Endothelial cell (in vitro differentiated cells): ENCODE measurements at regions not wholly inside any gene's neighbourhood (a gene's known extent, or its start where the extent isn't known, plus 50 kb on each side); places are given as distances from the start of the nearest gene placed in this dataset.

Experiments used
- DNase-seq: peaks from one replicate; pipeline ENCODE4 v3.0.0; 2021; ENCODE audit warnings: low spot score
- H3K27ac Mint-ChIP-seq: one replicate; pipeline ENCODE4 v1.8.0; 2021; ENCODE audit warnings: mixed read lengths, inconsistent platforms; ENCODE audit not compliant: unreplicated experiment
- H3K27me3 Mint-ChIP-seq: one replicate; pipeline ENCODE4 v1.8.0; 2021; ENCODE audit warnings: mild to moderate bottlenecking, moderate library complexity, mixed read lengths, inconsistent platforms; ENCODE audit not compliant: unreplicated experiment
- H3K36me3 Mint-ChIP-seq: one replicate; pipeline ENCODE4 v1.8.0; 2021; ENCODE audit warnings: mild to moderate bottlenecking, low read depth, mixed read lengths, inconsistent platforms; ENCODE audit not compliant: unreplicated experiment
- H3K4me1 Mint-ChIP-seq: one replicate; pipeline ENCODE4 v1.8.0; 2021; ENCODE audit warnings: mild to moderate bottlenecking, mixed read lengths, inconsistent platforms; ENCODE audit not compliant: unreplicated experiment
- H3K4me3 Mint-ChIP-seq: one replicate; pipeline ENCODE4 v1.8.0; 2021; ENCODE audit warnings: mild to moderate bottlenecking, mixed read lengths, inconsistent platforms; ENCODE audit not compliant: unreplicated experiment
- H3K9me3 Mint-ChIP-seq: one replicate; pipeline ENCODE4 v1.8.0; 2021; ENCODE audit warnings: mixed read lengths, inconsistent platforms; ENCODE audit not compliant: unreplicated experiment
- TF ChIP-seq, protein P1 (sequence below): fragments of 200-600 bp; sonication (generic); IDR thresholded peaks from one replicate; pipeline ENCODE4 v1.5.0; 2021; ENCODE audit warnings: antibody characterized with exemption; ENCODE audit not compliant: unreplicated experiment

DNA sequence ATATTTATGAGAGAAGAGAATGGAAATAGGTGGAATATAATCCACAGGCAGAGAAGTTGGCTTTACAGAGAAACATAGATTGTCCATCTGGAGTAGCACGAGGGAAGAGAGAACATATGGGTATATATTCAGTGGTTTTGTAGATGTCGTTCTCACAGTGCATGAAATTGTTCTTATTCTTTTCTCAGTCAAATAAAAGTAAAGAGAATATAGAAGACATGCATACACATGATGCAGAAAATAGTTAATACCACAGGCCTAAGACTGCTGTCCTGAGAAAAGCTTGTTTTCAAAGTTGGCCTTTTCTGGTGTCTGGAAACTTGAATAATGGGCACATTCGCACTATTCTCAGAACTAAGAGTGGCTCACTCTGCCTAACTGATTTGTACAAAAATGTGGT, 378.1 kb downstream of the GABRG1 start:
- Mint-ChIP-seq H3K27me3 (peaks cover 2% of the 10 kb centered on the region), H3K4me3 (no peak overlapping the region), H3K4me1 (no peaks in the 10 kb centered on the region), H3K27ac (no peak overlapping the region), H3K9me3 (peaks cover 5% of the 10 kb centered on the region), H3K36me3 (no peaks in the 10 kb centered on the region)
- no peak for DNase-seq
- TF ChIP-seq, protein P1, sequence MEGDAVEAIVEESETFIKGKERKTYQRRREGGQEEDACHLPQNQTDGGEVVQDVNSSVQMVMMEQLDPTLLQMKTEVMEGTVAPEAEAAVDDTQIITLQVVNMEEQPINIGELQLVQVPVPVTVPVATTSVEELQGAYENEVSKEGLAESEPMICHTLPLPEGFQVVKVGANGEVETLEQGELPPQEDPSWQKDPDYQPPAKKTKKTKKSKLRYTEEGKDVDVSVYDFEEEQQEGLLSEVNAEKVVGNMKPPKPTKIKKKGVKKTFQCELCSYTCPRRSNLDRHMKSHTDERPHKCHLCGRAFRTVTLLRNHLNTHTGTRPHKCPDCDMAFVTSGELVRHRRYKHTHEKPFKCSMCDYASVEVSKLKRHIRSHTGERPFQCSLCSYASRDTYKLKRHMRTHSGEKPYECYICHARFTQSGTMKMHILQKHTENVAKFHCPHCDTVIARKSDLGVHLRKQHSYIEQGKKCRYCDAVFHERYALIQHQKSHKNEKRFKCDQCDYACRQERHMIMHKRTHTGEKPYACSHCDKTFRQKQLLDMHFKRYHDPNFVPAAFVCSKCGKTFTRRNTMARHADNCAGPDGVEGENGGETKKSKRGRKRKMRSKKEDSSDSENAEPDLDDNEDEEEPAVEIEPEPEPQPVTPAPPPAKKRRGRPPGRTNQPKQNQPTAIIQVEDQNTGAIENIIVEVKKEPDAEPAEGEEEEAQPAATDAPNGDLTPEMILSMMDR = no peak

DNA sequence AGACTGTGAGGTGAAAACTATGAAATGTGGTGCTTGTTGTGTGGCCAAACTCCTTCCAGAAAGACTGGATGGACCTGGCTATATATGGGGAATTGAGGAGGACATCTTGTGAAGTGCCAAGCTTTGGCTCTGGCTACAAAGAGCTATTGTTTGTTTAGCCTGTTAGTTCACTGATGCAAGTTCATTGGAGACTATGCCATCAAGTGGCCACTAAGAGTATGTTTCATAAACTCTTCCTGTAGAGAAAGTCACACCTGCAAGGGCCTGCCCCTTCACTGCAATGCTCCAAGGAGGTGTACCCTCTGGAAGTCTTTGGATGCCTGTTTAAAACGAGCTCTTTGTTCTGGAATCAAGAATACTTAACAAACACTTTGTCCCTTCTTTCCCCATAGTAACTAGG, 382.0 kb downstream of the GABRG1 start:
- H3K27me3 Mint-ChIP-seq = no peaks in the 10 kb centered on the region
- no peak overlapping the region for H3K27ac Mint-ChIP-seq
- no peak for DNase-seq
- H3K4me3 Mint-ChIP-seq = no peak overlapping the region
- H3K36me3 Mint-ChIP-seq = no peaks in the 10 kb centered on the region
- H3K9me3 Mint-ChIP-seq = peaks cover 5% of the 10 kb centered on the region
- TF ChIP-seq, protein P1 = no peak
- H3K4me1 Mint-ChIP-seq = no peaks in the 10 kb centered on the region

DNA sequence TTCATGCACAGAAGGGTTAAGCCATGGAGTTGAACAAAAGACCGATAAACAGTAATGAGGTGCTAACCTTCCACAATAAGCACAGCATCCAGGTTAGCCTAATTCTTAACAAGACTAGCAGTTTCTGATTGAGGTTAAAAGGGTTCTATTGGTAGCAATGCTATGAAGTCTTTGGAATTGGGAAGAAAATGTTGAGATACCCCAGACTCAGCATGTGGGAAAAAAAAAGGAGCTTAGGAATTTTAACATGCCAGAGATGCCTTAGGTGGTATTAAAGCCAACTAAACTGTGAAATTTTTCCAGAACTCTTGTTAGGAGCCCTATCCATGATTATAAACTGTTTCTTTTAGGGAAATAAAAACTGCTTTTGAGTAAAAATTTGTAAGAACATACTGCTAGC, 391.7 kb downstream of the GABRG1 start:
- no peak for DNase-seq
- no peak overlapping the region for H3K27ac Mint-ChIP-seq
- no peak overlapping the region for H3K4me3 Mint-ChIP-seq
- TF ChIP-seq, protein P1 = no peak
- H3K4me1 Mint-ChIP-seq = no peaks in the 10 kb centered on the region
- H3K36me3 Mint-ChIP-seq = no peaks in the 10 kb centered on the region
- H3K9me3 Mint-ChIP-seq = peaks cover 7% of the 10 kb centered on the region
- H3K27me3 Mint-ChIP-seq = no peaks in the 10 kb centered on the region

DNA sequence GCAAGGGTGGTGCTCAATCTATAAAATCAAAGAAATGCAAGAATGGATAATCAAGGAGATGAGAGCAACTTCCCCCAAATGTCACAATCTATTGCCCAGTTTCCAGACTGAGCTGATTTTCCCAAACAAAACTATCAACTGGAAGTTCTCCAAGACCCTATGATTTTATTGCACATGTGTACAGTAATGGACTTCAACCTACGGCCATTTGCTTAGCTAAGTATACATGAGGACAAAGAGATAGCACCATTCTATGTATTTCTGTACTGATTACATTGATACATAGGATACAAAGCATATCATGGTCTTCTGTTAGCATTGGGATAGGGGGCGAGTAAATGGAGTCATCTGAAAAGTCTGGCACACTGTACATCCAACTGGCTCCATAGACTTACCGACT, 407.8 kb downstream of the GABRG1 start:
- TF ChIP-seq, protein P1 = no peak
- H3K9me3 Mint-ChIP-seq = peaks cover 18% of the 10 kb centered on the region

DNA sequence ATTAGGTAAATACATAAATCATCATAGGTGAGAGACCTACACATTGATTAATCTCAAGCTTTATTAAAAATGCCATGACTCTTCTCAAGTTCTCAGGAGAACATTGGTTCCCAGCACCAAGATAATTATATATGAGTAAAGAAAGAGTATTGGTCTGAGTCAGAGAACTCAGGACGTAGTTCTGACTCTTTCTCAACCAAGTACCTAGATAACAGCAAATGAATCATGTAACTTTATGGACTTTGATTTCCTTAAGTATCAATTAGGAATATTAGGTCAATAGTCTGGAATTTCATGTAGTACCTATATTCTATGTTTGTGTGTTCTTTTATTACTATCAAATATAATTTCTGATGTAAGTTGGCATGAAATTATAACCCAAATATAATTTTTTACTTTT, 409.9 kb downstream of the GABRG1 start:
- TF ChIP-seq, protein P1 = no peak
- H3K4me3 Mint-ChIP-seq = no peak overlapping the region
- H3K27ac Mint-ChIP-seq = no peak overlapping the region
- H3K27me3 Mint-ChIP-seq = no peaks in the 10 kb centered on the region
- H3K36me3 Mint-ChIP-seq = peaks cover 3% of the 10 kb centered on the region
- no peak for DNase-seq
- peaks cover 12% of the 10 kb centered on the region for H3K9me3 Mint-ChIP-seq
- no peaks in the 10 kb centered on the region for H3K4me1 Mint-ChIP-seq

More for the DNA sequence above, 407.8 kb downstream of the GABRG1 start:
- Mint-ChIP-seq H3K27ac (no peak overlapping the region), H3K36me3 (peaks cover 3% of the 10 kb centered on the region), H3K4me1 (no peaks in the 10 kb centered on the region), H3K4me3 (no peak overlapping the region), H3K27me3 (no peaks in the 10 kb centered on the region)
- DNase-seq = no peak
